Right forelimb (tissue), 1 donor: ENCODE measurements at regions not wholly inside any gene's neighbourhood (a gene's known extent, or its start where the extent isn't known, plus 50 kb on each side); places are given as distances from the start of the nearest gene placed in this dataset.
A peak's percentile ranks its signal among the peaks of the same experiment; 100 is the strongest.

Experiments
- DNase-seq: peaks from one replicate; pipeline ENCODE4 v3.0.0-alpha.2; 2018

GRCh38 chr14:66378712-66379505, 107.3 kb upstream of the CCDC196 start:
- no peak for DNase-seq

GRCh38 chr14:66380143-66380542, 106.0 kb upstream of the CCDC196 start:
- peak; percentile 48 for DNase-seq

- DNase-seq = no peak
Measured at GRCh38 chr14:66381755-66382154, 104.4 kb upstream of the CCDC196 start.

GRCh38 chr14:66383257-66383656, 102.9 kb upstream of the CCDC196 start:
- DNase-seq = no peak

- DNase-seq = no peak
Measured at GRCh38 chr14:66383771-66384170, 102.4 kb upstream of the CCDC196 start.

- DNase-seq = no peak
Measured at GRCh38 chr14:66388516-66388915, 97.7 kb upstream of the CCDC196 start.

- DNase-seq = no peak
Measured at GRCh38 chr14:66389481-66389880, 96.7 kb upstream of the CCDC196 start.

- no peak for DNase-seq
Measured at GRCh38 chr14:66395300-66395699, 90.9 kb upstream of the CCDC196 start.

GRCh38 chr14:66396164-66396563, 90.0 kb upstream of the CCDC196 start:
- DNase-seq = no peak

GRCh38 chr14:66398437-66398836, 87.7 kb upstream of the CCDC196 start:
- no peak for DNase-seq

GRCh38 chr14:66401449-66402095, 84.6 kb upstream of the CCDC196 start:
- DNase-seq = no peak

- no peak for DNase-seq
Measured at GRCh38 chr14:66403183-66403582, 83.0 kb upstream of the CCDC196 start.

- DNase-seq = no peak
Measured at GRCh38 chr14:66404051-66404545, 82.1 kb upstream of the CCDC196 start.

GRCh38 chr14:66405158-66405557, 81.0 kb upstream of the CCDC196 start:
- no peak for DNase-seq

- no peak for DNase-seq
Measured at GRCh38 chr14:66413901-66414300, 72.3 kb upstream of the CCDC196 start.

GRCh38 chr14:66414511-66414910, 71.7 kb upstream of the CCDC196 start:
- DNase-seq = no peak

GRCh38 chr14:66420251-66421006, 65.7 kb upstream of the CCDC196 start:
- no peak for DNase-seq

- no peak for DNase-seq
Measured at GRCh38 chr14:66421990-66422946, 63.9 kb upstream of the CCDC196 start.

- DNase-seq = no peak
Measured at GRCh38 chr14:66425402-66425801, 60.8 kb upstream of the CCDC196 start.

GRCh38 chr14:66426451-66426850, 59.7 kb upstream of the CCDC196 start:
- DNase-seq = no peak

- no peak for DNase-seq
Measured at GRCh38 chr14:66432334-66432733, 53.8 kb upstream of the CCDC196 start.

- DNase-seq = no peak
Measured at GRCh38 chr14:66434464-66434863, 51.7 kb upstream of the CCDC196 start.
